CD8-positive, alpha-beta memory T cell (primary cell): ENCODE measurements at regions not wholly inside any gene's neighbourhood (a gene's known extent, or its start where the extent isn't known, plus 50 kb on each side); places are given as distances from the start of the nearest gene placed in this dataset.

Experiments
- CTCF ChIA-PET: fragments of 350-600 bp; sonication (Branson Sonifier 250); formaldehyde crosslinking; loops from one replicate; lab custom pipeline; 2021; ENCODE audit warnings: antibody characterized with exemption; lab: Charles Lee
- POLR2A ChIA-PET: fragments of 350-600 bp; sonication (Branson Sonifier 250); formaldehyde crosslinking; loops from one replicate; lab custom pipeline; 2021; ENCODE audit warnings: antibody characterized with exemption; lab: Charles Lee
- DNase-seq, 5 donors: peaks; one replicate each; pipeline versions ENCODE4 v3.0.0 to v3.0.0-alpha.2; 2020 to 2022; ENCODE audit warnings: mixed read lengths in 1 of 5
- H3K27ac ChIP-seq: one replicate; pipeline ENCODE4 v1.7.0; 2013; ENCODE audit warnings: low read depth, mild to moderate bottlenecking, low read length, moderate library complexity
- H3K27me3 ChIP-seq: 2 replicates; pipeline ENCODE4 v1.7.0; 2013; ENCODE audit warnings: low read length, mild to moderate bottlenecking; ENCODE audit not compliant: insufficient read depth, poor library complexity, severe bottlenecking
- H3K36me3 ChIP-seq: 2 replicates; pipeline ENCODE4 v1.7.0; 2013; ENCODE audit warnings: mild to moderate bottlenecking, low read length, moderate library complexity; ENCODE audit not compliant: insufficient read depth
- H3K4me1 ChIP-seq: 2 replicates; pipeline ENCODE4 v1.7.0; 2013; ENCODE audit warnings: mild to moderate bottlenecking, low read length, moderate library complexity; ENCODE audit not compliant: insufficient read depth
- H3K4me3 ChIP-seq: 2 replicates; pipeline ENCODE4 v1.7.0; 2013; ENCODE audit warnings: mild to moderate bottlenecking, low read length
- H3K9me3 ChIP-seq: 2 replicates; pipeline ENCODE4 v1.7.0; 2013; ENCODE audit warnings: mild to moderate bottlenecking, low read length
- H3K27ac Mint-ChIP-seq, 8 donors: one replicate each; pipeline ENCODE4 v1.8.0; 2020 to 2021; ENCODE audit warnings: mixed read lengths in 8 of 8, mild to moderate bottlenecking in 6 of 8, inconsistent platforms in 3 of 8, moderate library complexity in 3 of 8
- H3K27me3 Mint-ChIP-seq, 2 donors: one replicate each; pipeline ENCODE4 v1.8.0; 2020 to 2021; ENCODE audit warnings: mixed read lengths in 2 of 2, mild to moderate bottlenecking in 1 of 2, moderate library complexity in 1 of 2
- H3K36me3 Mint-ChIP-seq, 3 donors: one replicate each; pipeline ENCODE4 v1.8.0; 2020 to 2021; ENCODE audit warnings: mixed read lengths in 3 of 3, inconsistent platforms in 1 of 3, mild to moderate bottlenecking in 1 of 3
- H3K4me1 Mint-ChIP-seq, 3 donors: one replicate each; pipeline ENCODE4 v1.8.0; 2020 to 2021; ENCODE audit warnings: mixed read lengths in 3 of 3, inconsistent platforms in 1 of 3, mild to moderate bottlenecking in 1 of 3
- H3K4me3 Mint-ChIP-seq, 7 donors: one replicate each; pipeline ENCODE4 v1.8.0; 2020 to 2021; ENCODE audit warnings: mixed read lengths in 7 of 7, mild to moderate bottlenecking in 6 of 7, moderate library complexity in 4 of 7, inconsistent platforms in 2 of 7
- H3K9me3 Mint-ChIP-seq, 5 donors: one replicate each; pipeline ENCODE4 v1.8.0; 2020 to 2022; ENCODE audit warnings: mixed read lengths in 5 of 5, mild to moderate bottlenecking in 3 of 5, moderate library complexity in 2 of 5, inconsistent platforms in 1 of 5

DNA sequence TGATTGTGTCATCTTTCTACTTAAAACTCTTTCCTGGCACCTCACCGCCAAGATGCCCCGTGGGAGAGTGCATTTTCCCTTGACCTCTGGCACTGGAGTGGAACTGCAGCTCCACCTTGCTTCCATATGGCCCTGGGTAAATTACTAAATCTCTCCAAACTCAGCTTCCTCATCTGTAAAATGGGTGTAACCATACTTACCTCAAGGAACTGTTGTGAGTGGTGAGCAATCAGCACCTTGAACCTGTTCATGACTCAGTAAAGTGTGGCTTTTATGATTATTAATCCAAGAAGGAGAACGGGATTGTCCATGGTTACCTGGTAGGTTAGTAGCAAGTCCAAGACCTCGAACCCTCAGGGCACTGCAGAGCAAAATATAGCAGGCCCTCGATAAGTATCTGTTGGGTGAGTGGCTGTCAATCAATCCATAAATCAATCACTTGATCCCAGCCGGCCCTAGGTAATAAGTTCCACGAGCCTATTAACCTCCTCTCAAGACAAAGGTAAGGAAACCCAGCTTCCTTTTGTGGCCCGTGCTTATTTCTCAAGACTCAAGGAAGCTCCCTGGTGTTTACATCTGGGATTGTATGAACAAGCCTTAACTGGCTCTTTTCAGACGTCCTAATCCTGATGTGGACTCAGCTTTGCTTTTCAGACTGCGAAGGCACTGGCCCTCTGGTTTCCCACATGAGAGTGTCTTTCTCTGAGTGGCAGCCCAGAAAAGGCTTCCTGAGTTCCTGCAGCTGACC lies 114.0 kb upstream of the GJB5 start:
- no peaks in the 10 kb centered on the region for H3K27me3 ChIP-seq
- H3K4me3 ChIP-seq = no peak overlapping the region
- Mint-ChIP-seq H3K27me3 (peaks cover 13 to 28% of the 10 kb centered on the region in 2 donors), H3K36me3 (no peaks in the 10 kb centered on the region), H3K4me3 (no peak overlapping the region), H3K4me1 (no peaks in the 10 kb centered on the region), H3K9me3 (peaks cover 0 to 2% (median 0%) of the 10 kb centered on the region in 5 donors), H3K27ac (no peak overlapping the region)
- no peaks in the 10 kb centered on the region for H3K36me3 ChIP-seq
- H3K27ac ChIP-seq = no peak overlapping the region
- H3K9me3 ChIP-seq = no peaks in the 10 kb centered on the region
- H3K4me1 ChIP-seq = no peaks in the 10 kb centered on the region
- DNase-seq = no peak
- CTCF ChIA-PET = no interaction called here
- POLR2A ChIA-PET = no interaction called here

DNA sequence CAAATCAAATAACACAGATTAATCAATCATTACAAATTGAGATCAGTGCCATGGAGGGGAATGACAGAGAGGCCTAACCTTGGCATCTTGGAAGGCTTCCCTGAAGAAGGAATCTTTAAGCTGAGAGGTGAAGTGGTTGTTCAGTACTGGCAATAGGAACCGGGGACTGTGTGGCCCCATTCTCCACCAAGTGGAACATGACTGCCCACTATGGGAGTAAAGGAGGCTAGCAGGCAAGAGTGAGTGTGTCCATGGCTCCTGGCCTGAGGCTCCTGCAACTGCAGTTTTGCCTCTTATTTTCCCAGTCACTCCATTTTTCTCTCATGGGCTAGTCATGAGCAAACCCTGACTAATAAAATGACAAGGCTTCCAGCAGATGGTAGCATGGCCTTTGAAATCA lies 112.2 kb upstream of the GJB5 start:
- DNase-seq = no peak
- no peak overlapping the region for H3K27ac ChIP-seq
- H3K27me3 Mint-ChIP-seq = peaks cover 16 to 30% of the 10 kb centered on the region in 2 donors
- no peaks in the 10 kb centered on the region for H3K36me3 Mint-ChIP-seq
- H3K4me1 ChIP-seq = no peaks in the 10 kb centered on the region
- H3K4me3 ChIP-seq = no peak overlapping the region
- no peaks in the 10 kb centered on the region for H3K27me3 ChIP-seq
- no peak overlapping the region for H3K4me3 Mint-ChIP-seq
- CTCF ChIA-PET = no interaction called here
- H3K4me1 Mint-ChIP-seq = no peaks in the 10 kb centered on the region
- H3K36me3 ChIP-seq = no peaks in the 10 kb centered on the region
- H3K9me3 Mint-ChIP-seq = no peaks in the 10 kb centered on the region
- no peaks in the 10 kb centered on the region for H3K9me3 ChIP-seq
- H3K27ac Mint-ChIP-seq = no peak overlapping the region
- POLR2A ChIA-PET = no interaction called here

DNA sequence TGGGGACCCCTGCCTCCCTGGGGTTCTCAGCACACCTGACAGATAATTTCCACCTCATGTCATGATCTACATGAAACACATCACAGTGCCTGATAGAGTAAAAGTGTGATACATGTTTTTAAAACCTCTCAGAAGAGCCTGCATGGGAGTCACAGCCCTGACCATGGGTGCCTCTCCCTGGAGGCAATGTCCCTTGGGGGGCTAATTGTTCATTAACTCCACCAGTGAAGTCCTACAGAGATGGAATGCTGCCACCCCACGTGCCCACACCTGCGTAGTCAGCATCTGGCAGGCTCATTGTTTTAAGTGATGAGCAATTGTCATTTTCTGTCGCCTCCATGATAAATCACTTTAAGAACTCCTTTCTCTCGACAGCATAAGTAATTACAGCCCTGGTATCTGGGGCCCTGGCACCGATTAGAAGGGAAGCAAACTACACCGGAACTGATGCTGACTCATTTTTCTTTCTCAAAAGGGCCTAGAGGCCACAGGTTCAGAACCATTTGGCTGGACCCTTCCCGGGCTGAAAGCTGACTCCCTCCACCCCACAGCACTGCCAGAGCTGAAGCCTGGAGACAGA lies 109.6 kb upstream of the GJB5 start:
- POLR2A ChIA-PET = no interaction called here
- no peaks in the 10 kb centered on the region for H3K36me3 Mint-ChIP-seq
- H3K36me3 ChIP-seq = no peaks in the 10 kb centered on the region
- CTCF ChIA-PET = no interaction called here
- H3K4me3 ChIP-seq = no peak overlapping the region
- no peak for DNase-seq
- H3K4me1 ChIP-seq = no peaks in the 10 kb centered on the region
- no peaks in the 10 kb centered on the region for H3K4me1 Mint-ChIP-seq
- no peaks in the 10 kb centered on the region for H3K27me3 ChIP-seq
- no peak overlapping the region for H3K27ac Mint-ChIP-seq
- no peaks in the 10 kb centered on the region for H3K9me3 Mint-ChIP-seq
- no peak overlapping the region for H3K4me3 Mint-ChIP-seq
- H3K27me3 Mint-ChIP-seq = peaks cover 19 to 41% of the 10 kb centered on the region in 2 donors
- no peak overlapping the region for H3K27ac ChIP-seq
- H3K9me3 ChIP-seq = no peaks in the 10 kb centered on the region

DNA sequence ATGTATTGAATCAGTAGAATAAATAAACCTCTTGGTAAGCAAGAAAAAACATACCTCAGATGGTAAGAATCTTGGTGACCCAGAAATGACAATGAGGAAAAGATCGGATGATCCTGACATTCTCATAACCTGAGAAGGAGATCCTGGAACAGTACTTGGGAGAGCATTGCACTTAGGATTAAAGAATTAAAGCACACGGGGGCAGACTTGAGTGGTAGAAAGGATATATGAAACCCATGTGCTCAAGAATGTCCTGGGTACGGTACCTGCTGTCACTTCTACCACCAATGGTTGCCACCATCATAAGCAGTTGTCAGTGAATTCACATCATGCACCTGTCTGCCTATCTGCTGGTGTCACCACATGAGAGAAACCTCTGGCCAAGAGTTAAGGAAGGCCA lies 108.9 kb upstream of the GJB5 start:
- CTCF ChIA-PET = no interaction called here

DNA sequence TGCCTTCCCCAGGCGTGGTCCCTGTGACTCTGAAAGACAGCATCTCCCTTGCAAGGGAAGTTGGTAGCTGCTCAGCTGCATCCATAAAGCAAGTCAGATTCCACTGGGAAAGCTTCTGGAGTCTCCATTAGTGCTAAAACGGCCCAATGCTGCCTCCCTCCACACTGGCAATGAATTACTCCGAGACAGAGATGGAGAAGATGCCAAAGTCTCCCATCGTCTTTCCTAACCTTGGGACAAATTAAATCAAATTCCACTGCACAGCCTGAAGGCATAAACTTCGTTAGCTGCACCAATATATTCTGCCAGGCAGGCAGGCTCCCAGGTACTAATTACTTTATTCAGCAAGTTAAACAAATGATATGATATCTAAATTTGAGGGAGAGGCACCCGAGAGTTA lies 106.3 kb upstream of the GJB5 start:
- CTCF ChIA-PET = no interaction called here
- H3K9me3 ChIP-seq = no peaks in the 10 kb centered on the region
- H3K4me3 ChIP-seq = no peak overlapping the region
- no peak for DNase-seq
- POLR2A ChIA-PET = no interaction called here
- H3K9me3 Mint-ChIP-seq = no peaks in the 10 kb centered on the region
- no peaks in the 10 kb centered on the region for H3K27me3 ChIP-seq
- no peaks in the 10 kb centered on the region for H3K36me3 Mint-ChIP-seq
- H3K4me1 Mint-ChIP-seq = no peaks in the 10 kb centered on the region
- H3K4me1 ChIP-seq = no peaks in the 10 kb centered on the region
- peaks cover 21 to 43% of the 10 kb centered on the region in 2 donors for H3K27me3 Mint-ChIP-seq
- no peak overlapping the region for H3K27ac Mint-ChIP-seq
- H3K36me3 ChIP-seq = no peaks in the 10 kb centered on the region
- H3K4me3 Mint-ChIP-seq = no peak overlapping the region
- no peak overlapping the region for H3K27ac ChIP-seq

More for the DNA sequence above, 108.9 kb upstream of the GJB5 start:
- no peaks in the 10 kb centered on the region for H3K36me3 ChIP-seq
- Mint-ChIP-seq H3K4me3 (no peak overlapping the region), H3K27ac (no peak overlapping the region), H3K27me3 (peaks cover 20 to 39% of the 10 kb centered on the region in 2 donors), H3K36me3 (no peaks in the 10 kb centered on the region), H3K4me1 (no peaks in the 10 kb centered on the region), H3K9me3 (no peaks in the 10 kb centered on the region)
- no peaks in the 10 kb centered on the region for H3K27me3 ChIP-seq
- H3K4me3 ChIP-seq = no peak overlapping the region
- POLR2A ChIA-PET = no interaction called here
- no peaks in the 10 kb centered on the region for H3K9me3 ChIP-seq
- DNase-seq = no peak
- H3K27ac ChIP-seq = no peak overlapping the region
- H3K4me1 ChIP-seq = no peaks in the 10 kb centered on the region

DNA sequence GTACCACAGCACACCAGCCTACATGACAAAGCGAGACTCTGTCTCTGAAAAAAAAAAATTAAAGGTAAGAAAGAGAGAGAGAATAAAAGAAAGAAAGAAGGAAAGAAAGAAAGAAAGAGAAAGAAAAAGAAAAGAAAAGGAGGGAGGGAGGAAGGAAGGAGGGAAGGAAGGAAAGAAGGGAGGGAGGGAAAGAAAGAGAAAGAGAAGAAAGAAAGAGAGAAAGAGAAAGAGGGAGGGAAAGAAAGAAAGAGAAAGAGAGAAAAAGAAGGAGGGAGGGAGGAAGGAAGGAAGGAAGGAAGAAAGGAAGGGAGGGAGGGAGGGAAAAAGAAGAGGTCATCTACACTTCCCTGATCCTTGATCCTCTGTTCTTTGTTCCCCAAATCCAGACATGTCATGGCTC lies 104.8 kb upstream of the GJB5 start:
- no peaks in the 10 kb centered on the region for H3K9me3 ChIP-seq
- Mint-ChIP-seq H3K36me3 (no peaks in the 10 kb centered on the region), H3K4me3 (no peak overlapping the region), H3K4me1 (no peaks in the 10 kb centered on the region), H3K27ac (no peak overlapping the region), H3K27me3 (peaks cover 22 to 39% of the 10 kb centered on the region in 2 donors), H3K9me3 (no peaks in the 10 kb centered on the region)
- no peaks in the 10 kb centered on the region for H3K36me3 ChIP-seq
- no peaks in the 10 kb centered on the region for H3K27me3 ChIP-seq
- ChIA-PET POLR2A (no interaction called here), CTCF (no interaction called here)
- no peaks in the 10 kb centered on the region for H3K4me1 ChIP-seq
- H3K27ac ChIP-seq = no peak overlapping the region
- no peak for DNase-seq
- no peak overlapping the region for H3K4me3 ChIP-seq

DNA sequence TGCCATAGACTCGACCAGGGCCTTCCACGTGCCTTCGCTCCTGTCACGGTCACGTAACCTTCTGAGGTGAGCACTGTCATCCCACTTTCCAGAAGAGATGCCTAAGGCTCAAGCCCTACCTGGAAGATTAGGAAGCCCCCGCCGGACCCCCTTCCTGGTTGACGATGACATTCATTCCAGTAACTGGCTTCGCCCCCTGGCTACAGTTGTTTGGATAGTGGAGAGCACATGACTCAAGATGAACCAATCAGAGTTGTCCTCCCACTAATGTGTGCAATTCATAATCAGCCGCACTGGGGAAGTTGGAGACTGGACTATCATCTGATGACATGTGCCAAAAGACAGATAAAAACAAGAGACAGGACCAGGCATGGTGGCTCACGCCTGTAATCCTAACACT lies 104.0 kb upstream of the GJB5 start:
- no peak overlapping the region for H3K27ac ChIP-seq
- Mint-ChIP-seq H3K9me3 (no peaks in the 10 kb centered on the region), H3K27me3 (peaks cover 22 to 39% of the 10 kb centered on the region in 2 donors), H3K27ac (no peak overlapping the region), H3K4me3 (no peak overlapping the region), H3K4me1 (no peaks in the 10 kb centered on the region), H3K36me3 (peaks cover 0 to 1% (median 0%) of the 10 kb centered on the region in 3 donors)
- H3K27me3 ChIP-seq = no peaks in the 10 kb centered on the region
- ChIA-PET POLR2A (no interaction called here), CTCF (no interaction called here)
- no peaks in the 10 kb centered on the region for H3K4me1 ChIP-seq
- no peaks in the 10 kb centered on the region for H3K9me3 ChIP-seq
- no peaks in the 10 kb centered on the region for H3K36me3 ChIP-seq
- no peak overlapping the region for H3K4me3 ChIP-seq
- no peak for DNase-seq

DNA sequence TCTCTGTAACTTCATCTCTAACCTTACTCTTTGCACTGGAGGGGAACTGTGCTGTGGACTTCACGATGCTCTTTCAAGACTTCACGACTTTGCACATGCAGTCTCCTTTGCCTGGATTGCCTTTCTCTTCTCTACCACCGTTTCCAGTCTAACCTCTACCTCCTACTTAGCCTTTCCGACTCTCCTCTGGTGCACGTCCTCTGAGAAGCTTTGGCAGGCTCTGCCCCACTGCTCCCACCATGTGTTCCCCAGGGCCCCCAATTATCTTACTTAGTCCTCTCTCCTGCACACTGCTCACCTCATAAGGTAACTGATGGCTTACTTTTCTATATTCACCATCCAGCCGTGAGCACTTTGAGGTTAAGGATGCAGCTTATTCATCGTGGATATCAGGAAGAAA lies 101.7 kb upstream of the GJB5 start:
- Mint-ChIP-seq H3K36me3 (peaks cover 0 to 1% (median 0%) of the 10 kb centered on the region in 3 donors), H3K9me3 (no peaks in the 10 kb centered on the region), H3K4me3 (no peak overlapping the region), H3K4me1 (no peaks in the 10 kb centered on the region), H3K27ac (no peak overlapping the region), H3K27me3 (peaks cover 14 to 29% of the 10 kb centered on the region in 2 donors)
- Histone ChIP-seq H3K9me3 (no peaks in the 10 kb centered on the region), H3K27me3 (no peaks in the 10 kb centered on the region), H3K4me1 (no peaks in the 10 kb centered on the region), H3K36me3 (no peaks in the 10 kb centered on the region), H3K27ac (no peak overlapping the region), H3K4me3 (no peak overlapping the region)
- CTCF ChIA-PET = no interaction called here
- DNase-seq = no peak
- POLR2A ChIA-PET = no interaction called here
